Heart left ventricle (tissue), 13 donors: ENCODE measurements at regions not wholly inside any gene's neighbourhood (a gene's known extent, or its start where the extent isn't known, plus 50 kb on each side); places are given as distances from the start of the nearest gene placed in this dataset.

Experiments used
- POLR2A ChIP-seq, 2 donors: fragments of 450-650 bp; IDR thresholded peaks; one replicate each; pipeline ENCODE4 v1.6.1; 2017; ENCODE audit warnings: antibody characterized with exemption in 2 of 2, mild to moderate bottlenecking in 2 of 2, moderate library complexity in 2 of 2
- TF ChIP-seq, protein P1 (sequence below), 12 donors: fragments of 200-600 bp; sonication (generic) in 4 of 12; IDR thresholded peaks; one replicate each; pipeline versions ENCODE4 v1.5.0 to v1.8.0; 2018 to 2022; ENCODE audit warnings: antibody characterized with exemption in 12 of 12, mild to moderate bottlenecking in 5 of 12
- donor health status: ischemic (EF 13 %, LVEDD 7.1; RV severe dilation, severe dysfunction).
- donor health status: DM: no; HTN: yes; CAD: no.
- donor health status: DM: no; HTN: no; CAD: no.
- donor health status: ischemic (EF 25% LVEDD 6.9; RV normal size, moderate dysfunction).
- donor health status: ischemic (EF 25% LVEDD 5.7; RV mildly dilated, moderate dysfunction).
- donor health status: ischemic (EF 35%, LVEDD 5.7; RV mildly dilated, moderate dysfunction).
- donor health status: nonischemic (EF 11% LVEDD 7.7; RV severe dilation, severe dysfunction).
- donor health status: DM: yes; HTN: yes; CAD: no.
- donor health status: PGD.
- donor health status: ischemic (EF 29% LVEDD 5.4; RV normal size, mild dysfunction).
- donor health status: nonischemic (EF 23%, LVEDD 6.1; RV moderate dilation, normal function).

DNA sequence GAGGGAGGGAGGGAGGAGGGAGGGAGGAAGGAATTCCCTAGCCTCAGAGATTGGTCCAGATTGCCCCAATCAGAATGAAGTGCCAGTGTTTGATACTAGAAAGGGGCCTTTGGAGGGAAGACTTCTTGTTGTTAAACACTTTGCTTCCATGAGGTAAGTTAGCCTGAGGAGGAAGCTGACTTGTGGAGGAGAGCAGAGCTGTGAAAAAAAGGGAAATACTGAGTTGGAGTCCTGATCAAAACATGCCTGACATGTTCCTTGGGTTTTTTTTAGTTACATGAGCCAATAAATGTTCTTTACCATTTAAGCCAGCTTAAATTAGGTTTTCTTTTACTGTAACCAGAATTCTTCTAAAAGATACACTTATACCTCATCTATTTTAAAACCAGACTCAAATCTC, 57.6 kb downstream of the GSX2 start:
- no peak for TF ChIP-seq POLR2A (IDR thresholded peaks at IDR 0.05)
- TF ChIP-seq, protein P1, sequence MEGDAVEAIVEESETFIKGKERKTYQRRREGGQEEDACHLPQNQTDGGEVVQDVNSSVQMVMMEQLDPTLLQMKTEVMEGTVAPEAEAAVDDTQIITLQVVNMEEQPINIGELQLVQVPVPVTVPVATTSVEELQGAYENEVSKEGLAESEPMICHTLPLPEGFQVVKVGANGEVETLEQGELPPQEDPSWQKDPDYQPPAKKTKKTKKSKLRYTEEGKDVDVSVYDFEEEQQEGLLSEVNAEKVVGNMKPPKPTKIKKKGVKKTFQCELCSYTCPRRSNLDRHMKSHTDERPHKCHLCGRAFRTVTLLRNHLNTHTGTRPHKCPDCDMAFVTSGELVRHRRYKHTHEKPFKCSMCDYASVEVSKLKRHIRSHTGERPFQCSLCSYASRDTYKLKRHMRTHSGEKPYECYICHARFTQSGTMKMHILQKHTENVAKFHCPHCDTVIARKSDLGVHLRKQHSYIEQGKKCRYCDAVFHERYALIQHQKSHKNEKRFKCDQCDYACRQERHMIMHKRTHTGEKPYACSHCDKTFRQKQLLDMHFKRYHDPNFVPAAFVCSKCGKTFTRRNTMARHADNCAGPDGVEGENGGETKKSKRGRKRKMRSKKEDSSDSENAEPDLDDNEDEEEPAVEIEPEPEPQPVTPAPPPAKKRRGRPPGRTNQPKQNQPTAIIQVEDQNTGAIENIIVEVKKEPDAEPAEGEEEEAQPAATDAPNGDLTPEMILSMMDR (IDR thresholded peaks at IDR 0.05), result no peak
